Esophagus muscularis mucosa (tissue), 3 donors: ENCODE measurements at regions not wholly inside any gene's neighbourhood (a gene's known extent, or its start where the extent isn't known, plus 50 kb on each side); places are given as distances from the start of the nearest gene placed in this dataset.

Experiments
- CTCF ChIP-seq, 3 experiments: fragments of 200-600 bp in 2 of 3; fragments of 450-650 bp in 1 of 3; sonication (generic) in 2 of 3; IDR thresholded peaks; one replicate each; pipeline ENCODE4 v1.5.1; 2017 to 2019; ENCODE audit warnings: antibody characterized with exemption in 3 of 3, mild to moderate bottlenecking in 2 of 3, moderate library complexity in 1 of 3
- POLR2A ChIP-seq: fragments of 450-650 bp; IDR thresholded peaks from one replicate; pipeline ENCODE4 v1.6.1; 2017; ENCODE audit warnings: antibody characterized with exemption, moderate library complexity, mild to moderate bottlenecking, low read depth
- POLR2AphosphoS5 ChIP-seq, 2 donors: sonication (generic); formaldehyde crosslinking; IDR thresholded peaks; one replicate each; pipeline ENCODE4 v1.6.1; 2017; ENCODE audit warnings: antibody characterized with exemption in 2 of 2

GRCh38 chr4:58734030-58734674 is 1624.0 kb upstream of the IGFBP7 start:
- TF ChIP-seq CTCF (IDR thresholded peaks at IDR 0.05) (no peak), POLR2A (no peak), POLR2AphosphoS5 (IDR thresholded peaks at IDR 0.05) (no peak)
